GM19372 (cell line): ENCODE measurements at regions not wholly inside any gene's neighbourhood (a gene's known extent, or its start where the extent isn't known, plus 50 kb on each side); places are given as distances from the start of the nearest gene placed in this dataset.

Source experiments
- ATAC-seq: cut with Tn5 transposase; IDR thresholded peaks from one replicate; pipeline ENCODE4 v1.9.1; 2021; ENCODE audit warnings: mild to moderate bottlenecking, low read depth, moderate library complexity; ENCODE audit not compliant: unreplicated experiment

- no peak for ATAC-seq
Observed at GRCh38 chr1:170310014-170310405, 164.3 kb downstream of the NTMT2 start.

GRCh38 chr1:170310951-170311350, 165.2 kb downstream of the NTMT2 start:
- ATAC-seq, result no peak

GRCh38 chr1:170313306-170313705, 167.5 kb downstream of the NTMT2 start:
- ATAC-seq, result no peak

GRCh38 chr1:170316270-170316669, 170.5 kb downstream of the NTMT2 start:
- no peak for ATAC-seq

GRCh38 chr1:170318141-170318540, 172.4 kb downstream of the NTMT2 start:
- ATAC-seq, result no peak

- ATAC-seq, result no peak
Observed at GRCh38 chr1:170318736-170319135, 173.0 kb downstream of the NTMT2 start.

- no peak for ATAC-seq
Observed at GRCh38 chr1:170321113-170321512, 175.4 kb downstream of the NTMT2 start.

- ATAC-seq, result no peak
Observed at GRCh38 chr1:170326186-170326585, 180.4 kb downstream of the NTMT2 start.

GRCh38 chr1:170332801-170333200, 187.0 kb downstream of the NTMT2 start:
- ATAC-seq, result no peak

- no peak for ATAC-seq
Observed at GRCh38 chr1:170337413-170337994, 191.7 kb downstream of the NTMT2 start.

GRCh38 chr1:170339534-170339933, 192.4 kb upstream of the GORAB start:
- no peak for ATAC-seq

- ATAC-seq, result no peak
Observed at GRCh38 chr1:170340308-170340707, 191.7 kb upstream of the GORAB start.

GRCh38 chr1:170351366-170351946, 180.5 kb upstream of the GORAB start:
- ATAC-seq, result no peak

- ATAC-seq, result no peak
Observed at GRCh38 chr1:170354246-170354645, 177.7 kb upstream of the GORAB start.

GRCh38 chr1:170354690-170355089, 177.3 kb upstream of the GORAB start:
- ATAC-seq, result no peak

- no peak for ATAC-seq
Observed at GRCh38 chr1:170355267-170355801, 176.6 kb upstream of the GORAB start.

- ATAC-seq, result no peak
Observed at GRCh38 chr1:170356585-170356984, 175.4 kb upstream of the GORAB start.

- no peak for ATAC-seq
Observed at GRCh38 chr1:170357750-170358149, 174.2 kb upstream of the GORAB start.

- no peak for ATAC-seq
Observed at GRCh38 chr1:170360601-170361000, 171.4 kb upstream of the GORAB start.

GRCh38 chr1:170365331-170365730, 166.6 kb upstream of the GORAB start:
- ATAC-seq, result no peak

GRCh38 chr1:170366980-170367379, 165.0 kb upstream of the GORAB start:
- ATAC-seq, result no peak

- no peak for ATAC-seq
Observed at GRCh38 chr1:170367615-170368014, 164.4 kb upstream of the GORAB start.
